SU-DHL-6 (cell line): ENCODE measurements at regions not wholly inside any gene's neighbourhood (a gene's known extent, or its start where the extent isn't known, plus 50 kb on each side); places are given as distances from the start of the nearest gene placed in this dataset.

Source experiments
- EZH2phosphoT487 ChIP-seq: fragments of 200-600 bp; sonication (generic), shearing (Covaris generic); conservative IDR thresholded peaks from 2 replicates; pipeline ENCODE4 v1.6.1; 2018; ENCODE audit warnings: mild to moderate bottlenecking, antibody characterized with exemption, low read length, moderate library complexity, mixed read lengths
- TF ChIP-seq, protein P1 (sequence below): fragments of 200-600 bp; sonication (generic); IDR thresholded peaks from one replicate; pipeline ENCODE4 v1.5.1; 2017; ENCODE audit warnings: antibody characterized with exemption, mild to moderate bottlenecking, low read length, moderate library complexity; ENCODE audit not compliant: insufficient read depth, poor library complexity, severe bottlenecking

DNA sequence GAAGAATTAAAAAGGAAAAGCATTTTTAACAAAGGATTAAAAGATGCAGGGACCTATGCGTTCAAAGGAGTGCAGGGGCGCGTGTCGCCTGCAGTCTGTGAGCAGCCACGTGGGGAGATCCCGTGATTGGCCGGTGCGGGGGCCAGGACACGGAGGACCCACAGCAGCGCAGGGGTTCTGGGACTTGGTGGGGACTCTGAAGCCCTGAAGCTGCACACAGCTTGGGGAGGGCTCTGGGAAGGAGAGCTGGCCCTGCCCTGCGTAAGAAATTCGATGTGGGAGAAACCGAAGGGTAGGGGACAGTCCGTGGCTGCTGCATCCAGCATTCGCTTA is 268.1 kb downstream of the KLF6 start:
- TF ChIP-seq, protein P1, sequence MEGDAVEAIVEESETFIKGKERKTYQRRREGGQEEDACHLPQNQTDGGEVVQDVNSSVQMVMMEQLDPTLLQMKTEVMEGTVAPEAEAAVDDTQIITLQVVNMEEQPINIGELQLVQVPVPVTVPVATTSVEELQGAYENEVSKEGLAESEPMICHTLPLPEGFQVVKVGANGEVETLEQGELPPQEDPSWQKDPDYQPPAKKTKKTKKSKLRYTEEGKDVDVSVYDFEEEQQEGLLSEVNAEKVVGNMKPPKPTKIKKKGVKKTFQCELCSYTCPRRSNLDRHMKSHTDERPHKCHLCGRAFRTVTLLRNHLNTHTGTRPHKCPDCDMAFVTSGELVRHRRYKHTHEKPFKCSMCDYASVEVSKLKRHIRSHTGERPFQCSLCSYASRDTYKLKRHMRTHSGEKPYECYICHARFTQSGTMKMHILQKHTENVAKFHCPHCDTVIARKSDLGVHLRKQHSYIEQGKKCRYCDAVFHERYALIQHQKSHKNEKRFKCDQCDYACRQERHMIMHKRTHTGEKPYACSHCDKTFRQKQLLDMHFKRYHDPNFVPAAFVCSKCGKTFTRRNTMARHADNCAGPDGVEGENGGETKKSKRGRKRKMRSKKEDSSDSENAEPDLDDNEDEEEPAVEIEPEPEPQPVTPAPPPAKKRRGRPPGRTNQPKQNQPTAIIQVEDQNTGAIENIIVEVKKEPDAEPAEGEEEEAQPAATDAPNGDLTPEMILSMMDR: no peak
- TF ChIP-seq EZH2phosphoT487: no peak
